GM18870 (cell line): ENCODE measurements at regions not wholly inside any gene's neighbourhood (a gene's known extent, or its start where the extent isn't known, plus 50 kb on each side); places are given as distances from the start of the nearest gene placed in this dataset.
"Not testable (repeated sequence)": the region's sequence is repeated elsewhere in the genome, so short reads cannot be mapped to it uniquely, and the experiment has no call there.

Source experiments
- ATAC-seq: cut with Tn5 transposase; IDR thresholded peaks from one replicate; pipeline ENCODE4 v1.9.1; 2021; ENCODE audit warnings: moderate library complexity; ENCODE audit not compliant: unreplicated experiment

DNA sequence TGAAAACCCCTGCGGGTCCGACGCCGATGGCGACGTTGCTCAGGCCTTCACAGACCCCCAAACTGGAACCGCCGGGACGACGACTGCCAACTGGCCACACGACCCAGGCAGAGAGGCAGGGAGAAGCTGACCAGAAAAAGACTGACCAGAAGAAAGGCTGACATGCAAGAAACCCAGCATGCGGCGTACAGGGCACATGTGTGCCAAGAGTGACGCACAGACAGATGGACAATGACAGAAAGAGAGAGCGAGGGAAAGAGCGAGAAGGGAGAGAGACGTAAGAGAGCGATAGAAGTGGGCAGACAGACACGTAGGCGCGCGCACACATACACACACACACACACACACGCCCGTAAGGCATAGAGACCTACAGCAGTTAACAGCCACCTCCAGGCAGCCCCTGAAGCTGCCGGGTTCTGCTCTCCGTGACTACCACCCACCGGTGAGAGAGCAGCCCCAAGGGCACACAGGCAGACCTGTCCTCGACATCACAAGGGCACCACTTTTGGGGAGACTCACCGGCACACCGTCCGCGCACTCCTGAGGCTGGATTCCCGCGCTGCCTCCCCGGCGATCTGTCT, 67.2 kb upstream of the ZNF527 start:
- ATAC-seq = no peak

DNA sequence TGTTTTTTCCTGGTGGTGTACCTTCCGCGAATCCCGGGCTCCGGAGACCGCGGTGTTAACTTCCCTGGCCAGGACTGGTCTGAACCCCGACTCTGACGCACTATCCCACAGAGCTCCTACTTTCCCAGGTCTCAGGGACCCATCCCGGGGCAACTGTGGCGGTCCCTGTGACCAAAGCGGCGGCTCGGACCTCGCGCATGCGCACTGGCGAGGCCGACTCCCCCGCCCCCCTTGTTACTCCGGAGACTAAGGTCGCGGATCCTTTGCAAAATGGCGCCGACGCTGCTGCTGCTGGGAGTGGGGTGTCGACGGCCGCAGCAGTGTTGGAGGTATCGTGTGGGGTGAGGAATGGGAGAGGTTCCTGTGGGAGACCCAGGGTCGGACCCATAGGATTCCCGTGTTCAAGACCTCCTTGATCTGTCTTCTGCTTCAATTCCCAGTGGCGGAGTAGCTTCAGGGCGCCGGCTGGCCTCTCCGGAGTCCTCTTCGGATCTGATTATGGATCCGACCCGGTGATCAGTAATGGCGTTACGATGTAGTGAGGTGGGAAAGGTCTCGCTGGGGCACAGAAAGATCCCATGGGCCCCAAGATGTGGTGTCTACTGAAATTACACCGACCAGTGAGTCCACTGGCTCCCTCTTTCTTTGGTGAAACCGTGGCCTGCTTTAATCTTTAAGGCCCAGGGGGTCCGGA, 66.6 kb upstream of the ZNF527 start:
- ATAC-seq = no peak

DNA sequence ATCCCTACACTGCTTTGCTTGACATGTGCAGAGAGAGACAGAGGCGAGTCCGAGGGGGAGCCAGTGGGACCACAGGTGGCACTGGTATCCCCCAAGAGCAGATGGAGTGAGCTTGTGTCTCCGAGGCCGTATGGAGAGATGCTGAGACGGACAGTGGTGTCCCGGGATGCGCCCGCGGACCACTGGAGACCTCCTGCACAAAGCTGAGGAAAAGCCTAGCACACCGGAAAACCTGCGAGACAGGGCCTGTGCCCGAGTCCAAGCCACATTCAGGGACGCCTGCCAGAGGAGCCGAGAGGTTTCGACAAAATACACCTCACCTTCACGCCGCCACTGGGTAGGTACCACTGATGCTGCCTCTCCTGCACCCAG, 66.0 kb upstream of the ZNF527 start:
- ATAC-seq = no peak

DNA sequence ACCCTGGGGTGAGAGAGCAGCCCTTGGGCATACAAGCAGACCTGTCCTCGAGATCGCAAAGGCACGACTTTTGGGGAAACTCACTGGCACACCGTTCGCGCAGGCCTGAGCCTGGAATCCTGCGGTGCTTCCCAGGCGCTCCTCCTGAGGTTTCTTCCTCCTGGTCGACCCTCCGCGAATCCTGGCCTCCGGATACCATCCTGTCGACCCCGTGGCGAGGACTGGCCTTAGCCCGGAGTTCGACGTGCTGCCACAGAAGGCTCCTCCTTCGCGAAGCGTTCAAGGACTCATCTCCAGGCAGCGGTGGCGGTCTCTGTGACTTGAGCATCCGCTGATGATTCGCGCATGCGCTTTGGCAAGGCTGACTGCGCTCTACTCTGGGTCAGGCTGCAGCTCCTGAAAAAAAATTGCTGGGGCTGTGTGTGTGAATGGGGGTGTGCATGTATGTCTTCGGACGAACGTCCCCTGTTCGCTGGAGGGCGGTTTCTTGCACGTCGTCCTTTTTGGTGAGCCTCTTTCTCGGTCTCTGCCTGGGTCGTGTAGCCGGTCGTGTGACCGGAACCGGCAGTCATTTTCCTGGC, 64.4 kb upstream of the ZNF527 start:
- ATAC-seq = no peak

DNA sequence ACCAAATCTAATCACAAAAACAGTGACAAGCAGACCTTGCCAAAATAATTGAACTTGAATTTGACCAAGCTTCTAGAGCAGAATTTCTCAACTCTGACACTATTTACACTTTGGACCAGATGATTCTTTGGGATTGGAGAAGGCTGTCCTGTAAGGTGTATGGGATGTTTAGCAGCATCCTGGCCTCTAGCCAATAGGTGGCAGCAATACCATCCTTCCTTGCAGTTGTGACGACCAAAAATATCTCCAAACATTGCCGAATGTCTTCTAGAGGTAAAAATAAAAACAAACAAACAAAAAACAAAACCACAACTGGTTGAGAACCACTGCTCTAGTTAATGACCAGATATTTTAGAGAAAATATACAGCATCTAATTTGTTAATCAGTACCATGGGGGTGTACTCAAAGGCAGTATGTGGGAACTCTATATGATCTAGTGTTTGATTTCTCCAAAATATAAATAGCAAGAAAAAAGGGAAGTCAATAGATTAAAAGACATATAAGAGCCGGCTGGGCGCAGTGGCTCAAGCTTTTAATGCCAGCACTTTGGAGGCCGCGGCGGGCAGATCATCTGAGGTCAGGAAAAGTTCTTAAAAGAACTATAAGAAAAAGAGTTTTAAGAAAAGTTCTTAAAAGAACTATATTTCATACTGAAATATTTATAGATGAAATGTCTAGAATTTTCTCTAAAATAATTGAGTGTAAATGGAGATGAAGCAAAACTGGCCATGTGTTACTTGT, 60.9 kb upstream of the ZNF527 start:
- no peak for ATAC-seq

DNA sequence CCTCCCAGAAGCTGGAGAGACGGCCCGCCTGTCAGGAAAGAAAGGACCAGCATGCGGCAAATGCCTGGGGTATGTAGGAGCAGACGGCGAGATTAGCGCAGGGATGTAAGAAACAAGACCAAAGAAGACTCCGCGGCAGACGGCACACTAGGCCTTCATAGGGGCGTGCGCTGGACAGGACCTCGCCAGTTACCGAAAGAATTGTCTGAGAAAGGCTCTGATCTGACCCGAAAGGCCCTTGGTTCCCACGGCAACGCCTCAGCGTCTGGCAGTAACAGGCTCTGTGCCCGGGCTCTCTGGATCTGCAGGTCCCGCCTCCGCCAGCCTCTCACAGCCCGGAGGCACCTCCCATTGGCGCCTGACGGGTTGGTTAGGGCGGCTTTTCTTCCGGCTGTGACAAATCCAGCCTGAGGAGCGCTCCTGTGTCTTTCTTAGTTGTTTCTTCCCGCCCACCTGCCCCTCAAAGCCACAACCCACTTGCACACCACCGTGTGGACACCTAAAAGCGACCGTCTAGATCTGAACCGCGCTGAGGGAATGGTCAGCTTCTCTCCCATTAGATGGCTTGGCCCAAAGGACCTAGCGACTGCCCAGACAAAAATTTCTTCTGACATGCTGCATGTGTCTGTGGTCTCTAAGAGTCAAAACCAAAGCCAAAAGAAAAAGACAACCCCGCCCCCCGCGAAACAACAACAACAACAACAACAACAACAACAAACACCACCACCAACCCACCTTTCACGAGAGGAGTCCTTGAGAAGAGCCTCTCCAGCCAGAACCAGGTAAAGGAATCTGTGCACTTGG, 58.2 kb upstream of the ZNF527 start:
- ATAC-seq = not testable (repeated sequence)

DNA sequence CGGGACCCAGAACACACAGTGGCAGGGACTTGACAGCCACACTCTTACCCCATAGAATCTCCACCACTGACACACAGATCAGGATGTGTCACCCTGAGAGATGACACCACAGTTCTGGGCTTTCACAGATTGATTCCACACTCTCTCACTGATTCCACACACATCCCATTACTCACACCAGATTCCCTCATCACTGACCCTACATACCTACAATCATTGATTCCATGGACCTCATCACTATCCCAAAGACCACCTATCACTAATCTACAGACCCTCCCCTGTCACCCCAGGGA, 57.6 kb upstream of the ZNF527 start:
- ATAC-seq = no peak

DNA sequence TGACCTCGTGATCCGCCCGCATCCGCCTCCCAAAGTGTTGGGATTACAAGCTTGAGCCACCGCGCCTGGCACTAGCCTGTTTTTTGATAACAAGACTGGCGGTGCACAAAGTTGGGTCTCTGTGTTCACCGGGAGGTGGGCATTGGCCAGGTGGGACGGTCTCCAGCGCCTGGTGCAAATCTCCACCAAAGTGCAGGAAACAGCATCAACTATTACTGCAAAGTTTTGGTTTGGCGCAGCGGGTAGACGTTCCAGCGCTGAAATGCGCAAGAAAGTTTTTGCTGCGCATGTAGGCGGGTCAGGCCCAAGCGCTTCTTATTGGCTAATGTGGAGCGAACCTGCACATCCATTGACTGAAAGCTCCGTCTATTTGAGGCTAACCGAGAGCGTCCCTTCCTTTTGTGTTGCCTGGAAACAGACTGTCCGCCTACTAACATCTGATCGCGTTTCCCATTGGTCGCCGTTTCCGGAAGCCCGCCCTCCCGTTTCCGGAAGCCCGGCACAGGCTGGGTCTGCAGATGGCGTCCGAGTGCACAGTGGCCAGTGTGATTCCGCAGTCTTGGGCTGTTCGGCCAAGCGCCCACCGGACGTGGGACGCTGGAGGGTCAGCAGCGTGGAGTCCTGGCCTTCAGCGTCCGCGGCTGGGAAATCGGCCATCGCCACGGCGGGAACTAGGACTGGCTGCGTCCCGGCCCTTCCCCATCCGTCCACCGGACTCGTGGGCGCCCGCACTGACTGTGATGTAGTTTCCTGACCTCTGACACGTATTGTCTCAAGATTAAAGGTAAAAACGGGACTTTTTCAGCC, 53.3 kb upstream of the ZNF527 start:
- peak; percentile 98 for ATAC-seq

DNA sequence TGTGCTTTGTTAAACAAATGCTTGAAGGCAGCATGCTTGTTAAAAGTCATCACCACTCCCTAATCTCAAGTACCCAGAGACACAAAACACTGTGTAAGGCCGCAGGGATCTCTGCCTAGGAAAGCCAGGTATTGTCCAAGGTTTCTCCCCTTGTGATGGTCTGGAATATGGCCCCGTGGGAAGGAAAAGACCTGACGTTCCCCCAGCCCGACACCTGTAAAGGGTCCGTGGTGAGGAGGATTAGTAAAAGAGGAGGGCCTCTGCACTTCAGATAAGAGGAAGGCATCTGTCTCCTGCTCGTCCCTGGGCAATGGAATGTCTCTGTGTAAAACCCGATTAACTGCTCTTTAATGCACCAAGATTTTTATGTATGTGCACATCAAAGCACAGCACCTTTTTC, 49.9 kb upstream of the ZNF527 start:
- not testable (repeated sequence) for ATAC-seq
